GM12878 (cell line): ENCODE measurements at regions not wholly inside any gene's neighbourhood (a gene's known extent, or its start where the extent isn't known, plus 50 kb on each side); places are given as distances from the start of the nearest gene placed in this dataset.

Experiments
- ATAC-seq: fragments of 200-7000 bp; cut with Tn5 transposase; 3 replicates; pipeline ENCODE4 v1.9.1; 2020; ENCODE audit warnings: mild to moderate bottlenecking, moderate library complexity
- BruUV-seq: library from RNA; stranded (reverse); fragments of 400-500 nt; replicated peaks from 2 replicates; lab custom pipeline; 2021; lab: Mats Ljungman, UMichigan
- CTCF ChIA-PET: fragments of 300-600 bp; sonication (Branson Sonifier 250); formaldehyde crosslinking; extraction: SDS; loops from one replicate; lab custom pipeline; 2021; ENCODE audit warnings: inconsistent platforms; lab: Yijun Ruan, JAX
- POLR2A ChIA-PET: fragments of 350-600 bp; formaldehyde crosslinking; extraction: SDS; loops from one replicate; lab custom pipeline; 2021; ENCODE audit warnings: inconsistent platforms; lab: Charles Lee
- RAD21 ChIA-PET: fragments of 300-600 bp; sonication (Branson Sonifier 250); formaldehyde crosslinking; loops from one replicate; lab custom pipeline; 2023; ENCODE audit warnings: antibody characterized with exemption; ENCODE audit not compliant: unreplicated experiment; lab: Charles Lee
- SMC1A ChIA-PET: fragments of 300-600 bp; sonication (Branson Sonifier 250); formaldehyde crosslinking; loops from one replicate; lab custom pipeline; 2023; ENCODE audit not compliant: unreplicated experiment, uncharacterized antibody; lab: Charles Lee
- DNase-seq: peaks from one replicate; pipeline ENCODE4 v3.0.0-alpha.2; 2011; ENCODE audit warnings: low read depth, low spot score
- FAIRE-seq: peaks from 3 replicates; lab custom pipeline; 2011; peaks lifted over from hg19 to GRCh38; lab: Jason Lieb, UNC
- H2AFZ ChIP-seq: 2 replicates; pipeline ENCODE4 v1.6.0; 2011; ENCODE audit warnings: low read depth, low read length, control low read depth; ENCODE audit not compliant: control insufficient read depth
- H3K27ac ChIP-seq: 2 replicates; pipeline ENCODE4 v1.5.1; 2011; ENCODE audit warnings: control low read depth; ENCODE audit not compliant: control insufficient read depth, insufficient read depth
- H3K27me3 ChIP-seq, 2 experiments: replicated peaks in 1 of 2; 2 replicates each; pipeline versions ENCODE4 v1.6.0 to v1.6.1; 2011; ENCODE audit warnings: low read length in 1 of 2; ENCODE audit not compliant: control insufficient read depth in 2 of 2, insufficient read depth in 2 of 2
- H3K36me3 ChIP-seq, 2 experiments: 2 replicates each; pipeline ENCODE4 v1.5.1; 2011; ENCODE audit warnings: low read length in 1 of 2; ENCODE audit not compliant: control insufficient read depth in 2 of 2, insufficient read depth in 2 of 2
- H3K4me1 ChIP-seq: 2 replicates; pipeline ENCODE4 v1.6.1; 2011; ENCODE audit warnings: mild to moderate bottlenecking, low read length, moderate library complexity, mixed read lengths; ENCODE audit not compliant: control insufficient read depth, insufficient read depth
- H3K4me2 ChIP-seq: 2 replicates; pipeline ENCODE4 v1.6.0; 2011; ENCODE audit warnings: control low read depth; ENCODE audit not compliant: control insufficient read depth, insufficient read depth
- H3K4me3 ChIP-seq: fragments of 200-600 bp; sonication (generic); 2 replicates; pipeline ENCODE4 v1.5.1; 2016
- H3K79me2 ChIP-seq: 2 replicates; pipeline ENCODE4 v1.6.0; 2011; ENCODE audit warnings: low read length; ENCODE audit not compliant: control insufficient read depth, insufficient read depth
- H3K9ac ChIP-seq: 2 replicates; pipeline ENCODE4 v1.8.0; 2011; ENCODE audit warnings: low read length, control low read depth, mixed read lengths; ENCODE audit not compliant: control insufficient read depth, insufficient read depth
- H3K9me3 ChIP-seq: replicated peaks from 3 replicates; pipeline ENCODE4 v1.5.1; 2011; ENCODE audit warnings: mild to moderate bottlenecking, low read length; ENCODE audit not compliant: control insufficient read depth, insufficient read depth
- H4K20me1 ChIP-seq: 2 replicates; pipeline ENCODE4 v1.6.0; 2011; ENCODE audit not compliant: control insufficient read depth, insufficient read depth
- CHD2 ChIP-seq: IDR thresholded peaks from 2 replicates; pipeline ENCODE4 v1.6.1; 2011; ENCODE audit warnings: low read depth, low read length, improper control_type of control experiment, borderline replicate concordance
- ETV6 ChIP-seq, 2 experiments: fragments of 450-650 bp in 1 of 2; IDR thresholded peaks in 1 of 2; conservative IDR thresholded peaks in 1 of 2; 2 replicates each; pipeline ENCODE4 v1.6.1; 2014; ENCODE audit warnings: antibody characterized with exemption in 1 of 2, borderline replicate concordance in 1 of 2, low read depth in 1 of 2, mild to moderate bottlenecking in 1 of 2, moderate library complexity in 1 of 2
- EZH2 ChIP-seq: IDR thresholded peaks from 2 replicates; pipeline ENCODE4 v1.6.1; 2012; ENCODE audit warnings: low read depth, mild to moderate bottlenecking, control low read depth, inconsistent platforms, low read length, borderline replicate concordance; ENCODE audit not compliant: control insufficient read depth
- MEF2A ChIP-seq: IDR thresholded peaks from 2 replicates; pipeline ENCODE4 v1.6.1; 2011; ENCODE audit warnings: low read depth, mild to moderate bottlenecking, low read length, moderate library complexity; ENCODE audit not compliant: insufficient read depth
- MLLT1 ChIP-seq: fragments of 450-650 bp; IDR thresholded peaks from 2 replicates; pipeline ENCODE4 v1.6.1; 2016; ENCODE audit warnings: mild to moderate bottlenecking
- NKRF ChIP-seq: fragments of 450-650 bp; conservative IDR thresholded peaks from 2 replicates; pipeline ENCODE4 v1.6.1; 2017; ENCODE audit warnings: mild to moderate bottlenecking, moderate library complexity
- NR2F1 ChIP-seq: fragments of 450-650 bp; conservative IDR thresholded peaks from 2 replicates; pipeline ENCODE4 v1.6.1; 2017; ENCODE audit warnings: mild to moderate bottlenecking
- POLR2AphosphoS2 ChIP-seq: IDR thresholded peaks from 2 replicates; pipeline ENCODE4 v1.6.1; 2011; ENCODE audit warnings: low read depth, mild to moderate bottlenecking, low read length, improper control_type of control experiment, moderate library complexity
- POU2F2 ChIP-seq: IDR thresholded peaks from 3 replicates; pipeline ENCODE4 v1.6.1; 2011; ENCODE audit warnings: low read depth, mild to moderate bottlenecking, low read length, borderline replicate concordance
- SUPT20H ChIP-seq: IDR thresholded peaks from 2 replicates; pipeline ENCODE4 v1.6.1; 2011; ENCODE audit warnings: low read depth, mild to moderate bottlenecking, low read length, moderate library complexity, borderline replicate concordance; ENCODE audit not compliant: control insufficient read depth
- SUZ12 ChIP-seq: fragments of 200-600 bp; sonication (generic); IDR thresholded peaks from one replicate; pipeline ENCODE4 v1.6.1; 2018; ENCODE audit warnings: antibody characterized with exemption, mild to moderate bottlenecking; ENCODE audit not compliant: unreplicated experiment
- ZBED1 ChIP-seq: IDR thresholded peaks from 2 replicates; pipeline ENCODE4 v1.6.1; 2016; ENCODE audit warnings: borderline replicate concordance
- WGBS: methylation state at CpG from one replicate; pipeline ENCODE4 v1.1.6; 2016; ENCODE audit warnings: low lambda C conversion rate; ENCODE audit not compliant: insufficient replicate concordance, insufficient coverage; ENCODE audit errors: missing lambda C conversion rate; 5-methylcytosine and 5-hydroxymethylcytosine counted together
- in situ Hi-C: fragments of 300-500 bp; cut with MboI; formaldehyde crosslinking; loops from 9 replicates; pipeline ENCODE4 v1.14.3; 2018; ENCODE audit warnings: mixed read lengths
- intact Hi-C: fragments of 100-400 bp; cut with micrococcal nuclease; formaldehyde crosslinking; loops from one replicate; pipeline ENCODE4 v1.14.2; 2022; ENCODE audit not compliant: unreplicated experiment
- TF ChIP-seq, protein P1 (sequence below): fragments of 150-350 bp; IDR thresholded peaks from 2 replicates; pipeline ENCODE4 v1.6.1; 2014; ENCODE audit warnings: mild to moderate bottlenecking, low read depth, low read length
- TF ChIP-seq, protein P2 (sequence below): IDR thresholded peaks from 2 replicates; pipeline ENCODE4 v1.6.1; 2011; ENCODE audit warnings: borderline replicate concordance, low read depth, mild to moderate bottlenecking, moderate library complexity, mixed read lengths, low read length; ENCODE audit not compliant: insufficient read depth; ENCODE audit errors: extremely low read length

DNA sequence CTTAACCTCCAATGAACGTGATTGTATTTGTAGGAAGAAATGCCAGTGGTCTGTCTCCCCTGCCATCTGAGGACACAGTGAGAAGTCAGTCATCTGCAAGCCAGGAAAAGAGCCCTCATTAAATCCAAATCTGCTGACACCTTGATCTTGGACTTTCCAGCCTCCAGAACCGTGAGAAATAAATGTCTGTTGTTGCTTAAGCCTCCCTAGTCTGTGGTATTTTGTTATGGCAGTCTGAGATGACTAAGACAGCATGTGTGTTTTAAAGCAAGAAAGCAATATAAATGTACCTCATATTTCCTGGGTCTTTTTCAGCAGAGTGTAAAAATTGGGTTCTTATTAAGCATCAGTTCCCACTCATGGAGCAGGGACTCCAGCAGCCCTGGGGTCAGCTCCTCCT is 177.9 kb upstream of the NLRP1 start:
- Histone ChIP-seq H3K36me3 (no peaks in the 10 kb centered on the region), H2AFZ (no peak overlapping the region), H3K79me2 (no peaks in the 10 kb centered on the region), H3K27me3 (peaks cover 0 to 5% of the 10 kb centered on the region in 2 experiments; a peak in 3 of 4 replicates), H4K20me1 (no peaks in the 10 kb centered on the region), H3K4me2 (no peak overlapping the region), H3K4me1 (no peaks in the 10 kb centered on the region), H3K9ac (no peak overlapping the region), H3K4me3 (no peak overlapping the region), H3K27ac (no peak overlapping the region), H3K9me3 (no peaks in the 10 kb centered on the region)
- no TSS peak for BruUV-seq
- SMC1A ChIA-PET, result interaction anchor here (0.6 kb wide), 1 partner anchor 552 kb away, joined by 4 read pairs; no protein-coding TSS in a partner anchor
- CTCF ChIA-PET, result no interaction called here
- 0% methylated on average over 2 of the region's 2 CpGs for WGBS
- no peak for FAIRE-seq
- DNase-seq, result no peak
- no peak for ATAC-seq
- in situ Hi-C loops, result no loop called here
- RAD21 ChIA-PET, result no interaction called here
- intact Hi-C loops, result no loop called here
- POLR2A ChIA-PET, result interaction anchor here (0.6 kb wide), 1 partner anchor 12 kb away, joined by 4 read pairs; no protein-coding TSS in a partner anchor
- TF ChIP-seq EZH2, result no peak
- TF ChIP-seq NR2F1, result no peak
- TF ChIP-seq MLLT1, result no peak
- TF ChIP-seq ZBED1, result no peak
- TF ChIP-seq, protein P1, sequence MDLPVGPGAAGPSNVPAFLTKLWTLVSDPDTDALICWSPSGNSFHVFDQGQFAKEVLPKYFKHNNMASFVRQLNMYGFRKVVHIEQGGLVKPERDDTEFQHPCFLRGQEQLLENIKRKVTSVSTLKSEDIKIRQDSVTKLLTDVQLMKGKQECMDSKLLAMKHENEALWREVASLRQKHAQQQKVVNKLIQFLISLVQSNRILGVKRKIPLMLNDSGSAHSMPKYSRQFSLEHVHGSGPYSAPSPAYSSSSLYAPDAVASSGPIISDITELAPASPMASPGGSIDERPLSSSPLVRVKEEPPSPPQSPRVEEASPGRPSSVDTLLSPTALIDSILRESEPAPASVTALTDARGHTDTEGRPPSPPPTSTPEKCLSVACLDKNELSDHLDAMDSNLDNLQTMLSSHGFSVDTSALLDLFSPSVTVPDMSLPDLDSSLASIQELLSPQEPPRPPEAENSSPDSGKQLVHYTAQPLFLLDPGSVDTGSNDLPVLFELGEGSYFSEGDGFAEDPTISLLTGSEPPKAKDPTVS, result no peak
- no peak for TF ChIP-seq NKRF
- no peak for TF ChIP-seq SUPT20H
- no peak for TF ChIP-seq ETV6 (conservative IDR thresholded peaks at IDR 0.05 in 1 of 2, IDR thresholded peaks at IDR 0.05 in 1 of 2; ENCODE audit: borderline replicate concordance in 1 of 2, low read depth in 1 of 2)
- TF ChIP-seq SUZ12, result no peak
- TF ChIP-seq POLR2AphosphoS2, result no peak
- no peak for TF ChIP-seq CHD2
- TF ChIP-seq, protein P2, sequence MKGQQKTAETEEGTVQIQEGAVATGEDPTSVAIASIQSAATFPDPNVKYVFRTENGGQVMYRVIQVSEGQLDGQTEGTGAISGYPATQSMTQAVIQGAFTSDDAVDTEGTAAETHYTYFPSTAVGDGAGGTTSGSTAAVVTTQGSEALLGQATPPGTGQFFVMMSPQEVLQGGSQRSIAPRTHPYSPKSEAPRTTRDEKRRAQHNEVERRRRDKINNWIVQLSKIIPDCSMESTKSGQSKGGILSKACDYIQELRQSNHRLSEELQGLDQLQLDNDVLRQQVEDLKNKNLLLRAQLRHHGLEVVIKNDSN, result no peak
- no peak for TF ChIP-seq POU2F2
- TF ChIP-seq MEF2A, result no peak
